ENCODE measurements at regions not wholly inside any gene's neighbourhood (a gene's known extent, or its start where the extent isn't known, plus 50 kb on each side); places are given as distances from the start of the nearest gene placed in this dataset.

DNA sequence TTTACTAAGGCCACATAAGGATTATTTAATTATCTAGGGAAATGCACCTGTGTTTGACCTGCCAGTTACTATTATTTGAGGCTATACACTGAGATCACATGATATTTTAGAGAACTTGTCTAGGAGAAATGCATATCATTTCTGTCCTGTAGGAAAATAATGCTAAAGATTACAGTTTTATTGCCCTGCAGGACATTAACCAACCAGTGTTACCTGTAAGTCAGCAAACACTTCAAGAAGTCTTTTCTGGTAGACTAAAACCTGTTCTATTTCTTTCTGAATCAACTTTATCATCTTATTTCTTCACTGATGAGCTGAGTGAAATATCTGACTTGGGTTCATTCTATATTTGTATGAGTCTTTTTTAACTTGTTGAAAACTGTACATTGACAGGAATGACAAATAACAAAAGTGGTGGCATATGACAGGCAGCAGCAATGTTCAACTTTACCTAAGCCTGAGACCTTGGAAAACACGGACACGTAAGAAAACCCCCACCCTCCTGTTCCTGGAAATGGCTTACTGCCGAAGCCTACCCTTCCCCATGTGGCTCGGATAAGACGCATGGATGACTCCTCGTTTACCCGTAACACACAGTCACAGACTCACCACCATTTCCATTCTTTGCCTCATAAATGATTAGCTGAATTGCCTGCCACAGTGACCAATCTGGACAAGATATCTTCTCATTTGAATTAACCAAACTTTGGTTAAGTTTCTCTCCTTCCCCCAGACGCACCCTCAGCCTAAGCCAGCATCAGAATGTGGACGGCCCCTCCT is 118.0 kb upstream of the CD93 start:
- Histone ChIP-seq H3K36me3 (replicated peaks in 1 of 2; ENCODE audit: insufficient read depth in 1 of 2, low read depth in 2 of 2) (no peaks in the 10 kb centered on the region), H3K27me3 (no peaks in the 10 kb centered on the region), H3K9me3 (no peaks in the 10 kb centered on the region), H3K27ac (no peak overlapping the region), H3K4me3 (no peak overlapping the region), H3K4me1 (peaks cover 12% of the 10 kb centered on the region)
- TF ChIP-seq, protein P1, sequence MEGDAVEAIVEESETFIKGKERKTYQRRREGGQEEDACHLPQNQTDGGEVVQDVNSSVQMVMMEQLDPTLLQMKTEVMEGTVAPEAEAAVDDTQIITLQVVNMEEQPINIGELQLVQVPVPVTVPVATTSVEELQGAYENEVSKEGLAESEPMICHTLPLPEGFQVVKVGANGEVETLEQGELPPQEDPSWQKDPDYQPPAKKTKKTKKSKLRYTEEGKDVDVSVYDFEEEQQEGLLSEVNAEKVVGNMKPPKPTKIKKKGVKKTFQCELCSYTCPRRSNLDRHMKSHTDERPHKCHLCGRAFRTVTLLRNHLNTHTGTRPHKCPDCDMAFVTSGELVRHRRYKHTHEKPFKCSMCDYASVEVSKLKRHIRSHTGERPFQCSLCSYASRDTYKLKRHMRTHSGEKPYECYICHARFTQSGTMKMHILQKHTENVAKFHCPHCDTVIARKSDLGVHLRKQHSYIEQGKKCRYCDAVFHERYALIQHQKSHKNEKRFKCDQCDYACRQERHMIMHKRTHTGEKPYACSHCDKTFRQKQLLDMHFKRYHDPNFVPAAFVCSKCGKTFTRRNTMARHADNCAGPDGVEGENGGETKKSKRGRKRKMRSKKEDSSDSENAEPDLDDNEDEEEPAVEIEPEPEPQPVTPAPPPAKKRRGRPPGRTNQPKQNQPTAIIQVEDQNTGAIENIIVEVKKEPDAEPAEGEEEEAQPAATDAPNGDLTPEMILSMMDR (IDR thresholded peaks at IDR 0.05): no peak
- no peak for TF ChIP-seq POLR2A (IDR thresholded peaks at IDR 0.05)
- DNase-seq (no peak), ATAC-seq (no peak)
- intact Hi-C loops (cut with DNase I): no loop called here
- WGBS, 2 donors: 75 to 78% methylated on average over 9 of the region's 9 CpGs

DNA sequence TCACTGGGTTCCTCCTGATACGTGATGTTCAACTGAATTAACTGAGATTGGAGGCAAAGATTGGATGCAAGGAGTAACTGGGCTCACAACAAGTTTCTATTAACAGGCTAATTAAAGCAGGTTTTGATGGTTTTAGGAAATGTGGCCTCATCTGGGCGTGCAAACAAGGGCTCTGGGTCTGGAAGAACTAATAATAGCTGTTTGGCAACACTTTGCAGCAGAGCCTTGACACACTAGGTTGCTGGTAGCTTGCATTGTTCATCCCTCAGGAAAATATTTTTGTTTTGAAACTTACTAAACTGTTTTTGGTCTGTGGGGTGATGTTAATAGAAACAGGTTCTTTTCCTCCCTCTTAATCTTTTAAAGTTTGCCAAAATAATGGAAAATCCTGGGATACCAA is 117.2 kb upstream of the CD93 start:
- intact Hi-C loops (cut with DNase I): no loop called here
- Histone ChIP-seq H3K27ac (no peak overlapping the region), H3K36me3 (replicated peaks in 1 of 2; ENCODE audit: insufficient read depth in 1 of 2, low read depth in 2 of 2) (no peaks in the 10 kb centered on the region), H3K4me3 (no peak overlapping the region), H3K27me3 (no peaks in the 10 kb centered on the region), H3K4me1 (peaks cover 12% of the 10 kb centered on the region), H3K9me3 (no peaks in the 10 kb centered on the region)
- WGBS, 2 donors: 36 to 61% methylated on average over 2 of the region's 2 CpGs
- no peak for DNase-seq
- ATAC-seq: no peak
- TF ChIP-seq POLR2A (IDR thresholded peaks at IDR 0.05): no peak
- TF ChIP-seq, protein P1 (IDR thresholded peaks at IDR 0.05): no peak

- Histone ChIP-seq H3K36me3 (replicated peaks in 1 of 2; ENCODE audit: insufficient read depth in 1 of 2, low read depth in 2 of 2) (no peaks in the 10 kb centered on the region), H3K9me3 (no peaks in the 10 kb centered on the region), H3K4me1 (peaks cover 12% of the 10 kb centered on the region), H3K4me3 (no peak overlapping the region), H3K27me3 (no peaks in the 10 kb centered on the region), H3K27ac (no peak overlapping the region)
- no peak for TF ChIP-seq POLR2A (IDR thresholded peaks at IDR 0.05)
- TF ChIP-seq, protein P1 (IDR thresholded peaks at IDR 0.05): no peak
- intact Hi-C loops (cut with DNase I): no loop called here
- no peak for ATAC-seq
- WGBS, 2 donors: 65 to 77% methylated on average over 6 of the region's 6 CpGs
- no peak for DNase-seq
Measured at GRCh38 chr20:23201658-23202057, 115.5 kb upstream of the CD93 start.

- ATAC-seq (peak; percentile 53), DNase-seq (peak; percentile 37 to 51 (median 42))
- no peaks in the 10 kb centered on the region for H3K36me3 ChIP-seq (replicated peaks in 1 of 2; ENCODE audit: insufficient read depth in 1 of 2, low read depth in 2 of 2)
- H3K27ac ChIP-seq: no peak overlapping the region
- TF ChIP-seq POLR2A (IDR thresholded peaks at IDR 0.05): no peak
- TF ChIP-seq, protein P1 (IDR thresholded peaks at IDR 0.05): peak in 6 of 7 experiments; percentile 12 to 54 (median 40)
- H3K27me3 ChIP-seq: no peaks in the 10 kb centered on the region
- no peak overlapping the region for H3K4me3 ChIP-seq
- intact Hi-C loops (cut with DNase I): no loop called here
- peaks cover 0 to 2% (median 0%) of the 10 kb centered on the region in 3 donors for H3K9me3 ChIP-seq
- H3K4me1 ChIP-seq: peaks cover 8% of the 10 kb centered on the region
- 22 to 25% methylated on average over 6 of the region's 6 CpGs for WGBS, 2 donors
Measured at GRCh38 chr20:23200914-23201313, 114.8 kb upstream of the CD93 start.

- intact Hi-C loops (cut with DNase I): no loop called here
- Histone ChIP-seq H3K9me3 (peaks cover 0 to 2% (median 0%) of the 10 kb centered on the region in 3 donors), H3K4me1 (peaks cover 3% of the 10 kb centered on the region), H3K36me3 (replicated peaks in 1 of 2; ENCODE audit: insufficient read depth in 1 of 2, low read depth in 2 of 2) (no peaks in the 10 kb centered on the region), H3K27ac (no peak overlapping the region), H3K27me3 (no peaks in the 10 kb centered on the region), H3K4me3 (no peak overlapping the region)
- 75 to 82% methylated on average over 12 of the region's 12 CpGs for WGBS, 2 donors
- no peak for DNase-seq
- ATAC-seq: no peak
- TF ChIP-seq, protein P1 (IDR thresholded peaks at IDR 0.05): no peak
- no peak for TF ChIP-seq POLR2A (IDR thresholded peaks at IDR 0.05)
Measured at GRCh38 chr20:23200413-23200812, 114.3 kb upstream of the CD93 start.
